Activated B cell treated with CpG ODN at 0.5 μM for 24 hours (primary cell): ENCODE measurements at regions not wholly inside any gene's neighbourhood (a gene's known extent, or its start where the extent isn't known, plus 50 kb on each side); places are given as distances from the start of the nearest gene placed in this dataset.

Experiments used
- ATAC-seq: fragments of 200-7000 bp; cut with Tn5 transposase; one replicate; pipeline ENCODE4 v1.10.0; 2021; ENCODE audit warnings: low read depth, mild to moderate bottlenecking, moderate library complexity
- CTCF ChIA-PET: fragments of 350-600 bp; sonication (Branson Sonifier 250); formaldehyde crosslinking; loops from one replicate; lab custom pipeline; 2021; ENCODE audit warnings: antibody characterized with exemption; lab: Charles Lee
- POLR2A ChIA-PET: fragments of 350-600 bp; sonication (Branson Sonifier 250); formaldehyde crosslinking; loops from one replicate; lab custom pipeline; 2021; ENCODE audit warnings: antibody characterized with exemption; lab: Charles Lee
- DNase-seq: peaks from one replicate; pipeline ENCODE4 v3.0.0; 2022
- H3K27ac Mint-ChIP-seq: one replicate; pipeline ENCODE4 v1.8.0; 2020; ENCODE audit warnings: mixed read lengths
- H3K27me3 Mint-ChIP-seq: one replicate; pipeline ENCODE4 v1.8.0; 2021; ENCODE audit warnings: mixed read lengths
- H3K36me3 Mint-ChIP-seq: one replicate; pipeline ENCODE4 v1.8.0; 2021; ENCODE audit warnings: low read depth, mixed read lengths
- H3K4me1 Mint-ChIP-seq: one replicate; pipeline ENCODE4 v1.8.0; 2021; ENCODE audit warnings: mixed read lengths
- H3K4me3 Mint-ChIP-seq: one replicate; pipeline ENCODE4 v1.8.0; 2020; ENCODE audit warnings: mild to moderate bottlenecking, mixed read lengths
- H3K9me3 Mint-ChIP-seq: one replicate; pipeline ENCODE4 v1.8.0; 2020; ENCODE audit warnings: mixed read lengths
- intact Hi-C: fragments of 100-400 bp; cut with micrococcal nuclease; formaldehyde crosslinking; loops from one replicate; pipeline ENCODE4 v1.15.1; 2024
- TF ChIP-seq, protein P1 (sequence below): fragments of 200-600 bp; IDR thresholded peaks from one replicate; pipeline ENCODE4 v1.8.0; 2022; ENCODE audit warnings: antibody characterized with exemption, mild to moderate bottlenecking

DNA sequence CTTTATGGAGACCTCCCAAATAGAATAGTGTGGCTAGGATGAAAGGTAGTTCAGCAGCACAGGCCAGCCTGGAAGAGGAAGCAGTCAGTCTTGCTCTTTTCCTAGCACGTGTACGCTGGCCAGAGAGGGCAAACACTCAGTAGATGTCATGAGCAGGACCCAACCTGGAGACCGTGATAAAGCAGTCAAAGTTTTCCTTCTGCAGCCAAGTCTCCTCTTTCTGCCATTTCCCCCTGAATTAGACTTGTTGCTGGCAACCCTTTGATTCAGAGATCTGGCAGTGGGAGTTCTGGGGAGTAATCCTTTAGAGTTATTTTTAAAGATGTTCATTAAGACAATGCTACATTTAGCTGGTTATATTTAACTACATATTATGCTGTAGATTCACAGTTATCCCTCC lies 183.7 kb downstream of the EXOC5 start:
- Mint-ChIP-seq H3K9me3 (no peaks in the 10 kb centered on the region), H3K4me1 (no peaks in the 10 kb centered on the region), H3K36me3 (no peaks in the 10 kb centered on the region), H3K27ac (no peak overlapping the region), H3K4me3 (no peak overlapping the region), H3K27me3 (peaks cover 2% of the 10 kb centered on the region)
- intact Hi-C loops = no loop called here
- ATAC-seq (no peak), DNase-seq (no peak)
- CTCF ChIA-PET = no interaction called here
- POLR2A ChIA-PET = no interaction called here
- TF ChIP-seq, protein P1, sequence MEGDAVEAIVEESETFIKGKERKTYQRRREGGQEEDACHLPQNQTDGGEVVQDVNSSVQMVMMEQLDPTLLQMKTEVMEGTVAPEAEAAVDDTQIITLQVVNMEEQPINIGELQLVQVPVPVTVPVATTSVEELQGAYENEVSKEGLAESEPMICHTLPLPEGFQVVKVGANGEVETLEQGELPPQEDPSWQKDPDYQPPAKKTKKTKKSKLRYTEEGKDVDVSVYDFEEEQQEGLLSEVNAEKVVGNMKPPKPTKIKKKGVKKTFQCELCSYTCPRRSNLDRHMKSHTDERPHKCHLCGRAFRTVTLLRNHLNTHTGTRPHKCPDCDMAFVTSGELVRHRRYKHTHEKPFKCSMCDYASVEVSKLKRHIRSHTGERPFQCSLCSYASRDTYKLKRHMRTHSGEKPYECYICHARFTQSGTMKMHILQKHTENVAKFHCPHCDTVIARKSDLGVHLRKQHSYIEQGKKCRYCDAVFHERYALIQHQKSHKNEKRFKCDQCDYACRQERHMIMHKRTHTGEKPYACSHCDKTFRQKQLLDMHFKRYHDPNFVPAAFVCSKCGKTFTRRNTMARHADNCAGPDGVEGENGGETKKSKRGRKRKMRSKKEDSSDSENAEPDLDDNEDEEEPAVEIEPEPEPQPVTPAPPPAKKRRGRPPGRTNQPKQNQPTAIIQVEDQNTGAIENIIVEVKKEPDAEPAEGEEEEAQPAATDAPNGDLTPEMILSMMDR = no peak

DNA sequence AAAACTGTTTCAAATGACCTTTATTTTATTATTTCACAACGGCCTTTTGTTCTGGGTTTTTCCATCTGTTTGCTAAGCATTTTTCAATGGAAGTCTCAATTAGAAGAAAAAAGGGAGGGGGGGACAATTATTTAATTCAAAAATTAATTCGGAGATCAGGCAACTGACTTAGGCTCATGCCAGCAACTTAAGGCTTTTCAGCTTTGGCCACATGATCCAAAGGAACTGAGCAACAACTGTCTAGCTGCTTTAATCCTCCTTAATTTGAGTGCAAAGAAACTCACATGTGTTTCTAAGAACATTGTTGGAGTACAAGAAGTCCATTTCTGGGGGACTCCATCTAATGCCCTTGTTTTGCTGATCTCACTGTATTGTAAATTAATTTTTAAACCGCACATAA lies 188.0 kb downstream of the EXOC5 start:
- Mint-ChIP-seq H3K4me1 (no peaks in the 10 kb centered on the region), H3K27me3 (peaks cover 6% of the 10 kb centered on the region), H3K4me3 (no peak overlapping the region), H3K9me3 (no peaks in the 10 kb centered on the region), H3K36me3 (no peaks in the 10 kb centered on the region), H3K27ac (no peak overlapping the region)
- intact Hi-C loops = no loop called here
- DNase-seq = no peak
- TF ChIP-seq, protein P1 = no peak
- ChIA-PET CTCF (no interaction called here), POLR2A (no interaction called here)
- no peak for ATAC-seq

DNA sequence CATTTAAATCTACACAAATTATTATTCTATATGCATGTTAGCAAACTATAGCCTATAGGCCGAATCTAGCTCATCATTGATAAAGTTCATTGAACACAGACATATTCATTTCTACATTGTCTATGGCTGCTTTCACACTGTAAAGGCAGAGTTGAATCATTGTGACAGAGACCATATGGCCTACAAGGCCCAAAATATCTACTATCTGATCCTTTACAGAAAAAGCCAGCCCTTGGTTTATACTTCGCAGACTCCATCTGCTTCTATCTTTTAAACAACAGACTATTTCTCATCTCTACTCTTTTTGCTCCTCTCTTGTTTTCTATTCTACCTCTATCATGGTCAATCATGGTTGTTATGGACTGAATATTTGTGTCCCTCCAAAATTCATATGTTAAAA lies 190.7 kb downstream of the EXOC5 start:
- Mint-ChIP-seq H3K9me3 (no peaks in the 10 kb centered on the region), H3K4me1 (no peaks in the 10 kb centered on the region), H3K4me3 (no peak overlapping the region), H3K27me3 (peaks cover 11% of the 10 kb centered on the region), H3K36me3 (no peaks in the 10 kb centered on the region), H3K27ac (no peak overlapping the region)
- ATAC-seq (no peak), DNase-seq (no peak)
- TF ChIP-seq, protein P1 = no peak
- CTCF ChIA-PET = no interaction called here
- POLR2A ChIA-PET = no interaction called here
- intact Hi-C loops = no loop called here

DNA sequence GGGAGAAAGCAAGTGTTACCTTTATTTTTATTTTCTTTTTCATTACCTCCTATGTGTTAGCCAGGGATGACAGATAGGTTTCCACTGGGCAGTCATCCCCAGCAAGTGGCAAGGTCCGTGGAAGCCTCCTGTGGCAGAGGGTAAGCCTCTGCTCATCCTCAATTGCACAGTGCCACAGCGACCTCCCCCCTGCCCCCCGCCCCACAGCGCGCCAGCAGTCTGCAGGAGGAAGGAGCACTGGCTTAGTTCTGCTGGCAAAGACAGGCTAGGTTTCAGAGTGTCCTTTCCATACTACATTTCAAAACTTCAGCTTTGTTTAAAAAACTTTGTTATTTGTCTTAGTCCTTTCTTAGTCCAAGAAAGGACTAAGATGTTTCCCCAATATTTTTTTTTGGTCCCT lies 194.7 kb downstream of the EXOC5 start:
- TF ChIP-seq, protein P1 = no peak
- intact Hi-C loops = no loop called here
- Mint-ChIP-seq H3K4me1 (no peaks in the 10 kb centered on the region), H3K27ac (no peak overlapping the region), H3K4me3 (no peak overlapping the region), H3K36me3 (no peaks in the 10 kb centered on the region), H3K9me3 (no peaks in the 10 kb centered on the region), H3K27me3 (peaks cover 18% of the 10 kb centered on the region)
- CTCF ChIA-PET = no interaction called here
- POLR2A ChIA-PET = no interaction called here
- DNase-seq = no peak
- no peak for ATAC-seq

DNA sequence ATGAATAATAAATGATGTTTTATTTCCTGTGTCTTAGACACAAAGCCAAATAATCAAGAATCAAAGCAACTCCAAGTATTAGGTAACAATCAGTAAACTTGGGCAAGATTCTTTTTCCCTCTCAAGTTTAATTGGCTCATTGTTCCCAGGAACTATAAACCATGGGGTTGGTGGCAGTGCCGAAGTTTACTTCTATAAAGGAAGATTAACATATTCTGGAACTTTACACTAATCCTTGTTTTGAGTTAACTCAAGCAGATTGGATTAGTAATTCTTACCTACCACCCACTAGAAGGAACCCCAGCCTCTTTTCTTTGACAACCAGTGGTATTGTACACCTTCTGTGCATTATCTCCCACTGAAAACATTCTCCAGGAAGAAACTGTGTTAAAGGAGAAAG lies 197.1 kb downstream of the EXOC5 start:
- Mint-ChIP-seq H3K4me3 (no peak overlapping the region), H3K27ac (no peak overlapping the region), H3K9me3 (no peaks in the 10 kb centered on the region), H3K27me3 (peaks cover 27% of the 10 kb centered on the region), H3K4me1 (no peaks in the 10 kb centered on the region), H3K36me3 (no peaks in the 10 kb centered on the region)
- intact Hi-C loops = no loop called here
- no peak for ATAC-seq
- no peak for DNase-seq
- ChIA-PET CTCF (no interaction called here), POLR2A (no interaction called here)
- TF ChIP-seq, protein P1 = no peak
